ENCODE measurements at regions not wholly inside any gene's neighbourhood (a gene's known extent, or its start where the extent isn't known, plus 50 kb on each side); places are given as distances from the start of the nearest gene placed in this dataset.

DNA sequence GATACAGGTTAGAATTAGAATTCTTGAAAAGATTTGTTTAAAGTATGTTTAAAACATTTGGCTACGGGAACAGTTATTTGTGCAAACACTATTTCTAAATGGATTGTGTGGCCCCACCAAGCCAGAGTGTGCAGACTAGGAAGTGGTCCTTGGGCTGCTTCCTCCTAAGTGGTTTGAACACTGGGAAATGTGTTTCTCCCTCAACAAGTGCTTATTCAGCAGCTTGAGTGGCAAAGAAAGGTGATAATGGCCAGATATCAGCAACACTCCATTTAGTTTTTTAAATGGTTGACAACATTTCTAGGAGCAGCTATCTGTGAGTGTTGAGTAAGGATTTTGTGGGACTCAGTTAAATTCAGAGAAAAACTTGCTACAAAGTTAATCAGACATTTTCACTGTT, 141.4 kb upstream of the LNX1 start:
- H3K36me3 ChIP-seq (ENCODE audit: control insufficient read depth in 1 of 2, insufficient read depth in 2 of 2, low read length in 2 of 2): no peaks in the 10 kb centered on the region
- no peaks in the 10 kb centered on the region for H3K9me3 ChIP-seq (ENCODE audit: control insufficient read depth in 1 of 2, low read length in 2 of 2)
- no peak overlapping the region for H3K9ac ChIP-seq (ENCODE audit: low read depth in 1 of 2, low read length in 2 of 2)
- H3K27ac ChIP-seq (ENCODE audit: low read depth, low read length): no peak overlapping the region
- H3K27me3 ChIP-seq (ENCODE audit: control insufficient read depth in 1 of 2, insufficient read depth in 2 of 2, low read length in 2 of 2): no peaks in the 10 kb centered on the region
- H3K4me3 ChIP-seq (ENCODE audit: low read depth in 1 of 2, low read length in 2 of 2): no peak overlapping the region
- H3K4me1 ChIP-seq (ENCODE audit: control insufficient read depth in 1 of 2, insufficient read depth in 2 of 2, low read length in 2 of 2): no peaks in the 10 kb centered on the region

DNA sequence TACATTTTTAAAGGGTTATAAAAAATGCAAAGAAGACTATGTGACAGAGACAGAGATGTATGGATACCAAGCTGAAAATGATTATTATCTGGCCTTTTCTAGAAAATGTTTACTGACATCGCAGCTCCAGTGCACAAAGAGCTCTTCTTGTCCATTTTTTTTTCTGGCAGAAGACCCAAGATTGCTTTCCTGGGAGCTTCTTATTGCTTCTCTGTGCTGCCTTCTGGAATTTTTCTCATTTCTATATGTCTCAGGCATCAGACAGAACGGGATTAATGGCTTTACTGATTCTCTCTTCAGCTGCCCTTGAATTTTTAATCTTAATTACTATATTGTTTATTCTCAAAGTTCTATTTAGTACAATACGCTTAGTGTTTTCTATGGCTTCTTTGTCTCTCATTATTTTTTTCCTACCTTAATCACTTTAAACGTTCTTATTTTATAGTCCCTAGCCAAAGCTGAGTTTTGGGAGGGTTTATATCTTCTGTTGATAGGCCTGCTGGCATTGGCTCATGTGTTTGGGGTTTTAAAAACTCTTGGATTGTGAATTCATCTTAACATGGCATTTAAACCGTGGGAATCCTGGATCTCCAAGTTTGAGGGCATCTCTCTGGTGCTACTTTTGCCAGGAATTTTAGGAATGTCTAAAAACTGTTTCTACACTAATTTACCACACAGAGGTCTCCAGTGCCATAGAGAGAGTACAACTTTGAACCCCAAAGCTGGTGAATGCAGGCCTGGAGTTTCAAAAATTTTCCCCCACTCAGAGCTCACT, 138.9 kb upstream of the LNX1 start:
- no peak overlapping the region for H3K9ac ChIP-seq (ENCODE audit: low read depth in 1 of 2, low read length in 2 of 2)
- no peak overlapping the region for H3K4me3 ChIP-seq (ENCODE audit: low read depth in 1 of 2, low read length in 2 of 2)
- no peaks in the 10 kb centered on the region for H3K4me1 ChIP-seq (ENCODE audit: control insufficient read depth in 1 of 2, insufficient read depth in 2 of 2, low read length in 2 of 2)
- H3K27me3 ChIP-seq (ENCODE audit: control insufficient read depth in 1 of 2, insufficient read depth in 2 of 2, low read length in 2 of 2): no peaks in the 10 kb centered on the region
- H3K36me3 ChIP-seq (ENCODE audit: control insufficient read depth in 1 of 2, insufficient read depth in 2 of 2, low read length in 2 of 2): no peaks in the 10 kb centered on the region
- H3K9me3 ChIP-seq (ENCODE audit: control insufficient read depth in 1 of 2, low read length in 2 of 2): no peaks in the 10 kb centered on the region
- no peak overlapping the region for H3K27ac ChIP-seq (ENCODE audit: low read depth, low read length)

DNA sequence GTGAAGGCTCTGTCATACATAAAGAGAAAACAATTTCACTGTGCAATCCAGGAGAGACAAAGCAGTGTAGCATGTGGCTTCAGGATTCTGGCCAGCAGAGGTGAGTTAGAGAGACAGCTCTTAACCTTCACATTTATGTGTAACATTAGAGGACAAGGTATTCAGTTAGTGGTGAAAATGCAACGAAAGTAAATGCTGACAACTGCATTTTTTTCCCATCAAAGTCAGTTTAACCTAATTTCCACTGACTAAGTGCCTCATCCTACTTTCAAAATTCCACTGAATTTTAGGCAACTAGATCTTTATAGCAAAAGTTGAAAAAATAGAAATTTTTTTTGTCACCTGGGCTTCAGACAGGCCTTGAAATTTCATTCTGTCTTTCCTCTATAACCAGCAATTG, 130.8 kb upstream of the LNX1 start:
- Histone ChIP-seq H3K9me3 (ENCODE audit: control insufficient read depth in 1 of 2, low read length in 2 of 2) (no peaks in the 10 kb centered on the region), H3K4me1 (ENCODE audit: control insufficient read depth in 1 of 2, insufficient read depth in 2 of 2, low read length in 2 of 2) (no peaks in the 10 kb centered on the region), H3K9ac (ENCODE audit: low read depth in 1 of 2, low read length in 2 of 2) (no peak overlapping the region), H3K27me3 (ENCODE audit: control insufficient read depth in 1 of 2, insufficient read depth in 2 of 2, low read length in 2 of 2) (no peaks in the 10 kb centered on the region), H3K27ac (ENCODE audit: low read depth, low read length) (no peak overlapping the region), H3K4me3 (ENCODE audit: low read depth in 1 of 2, low read length in 2 of 2) (no peak overlapping the region), H3K36me3 (ENCODE audit: control insufficient read depth in 1 of 2, insufficient read depth in 2 of 2, low read length in 2 of 2) (no peaks in the 10 kb centered on the region)

DNA sequence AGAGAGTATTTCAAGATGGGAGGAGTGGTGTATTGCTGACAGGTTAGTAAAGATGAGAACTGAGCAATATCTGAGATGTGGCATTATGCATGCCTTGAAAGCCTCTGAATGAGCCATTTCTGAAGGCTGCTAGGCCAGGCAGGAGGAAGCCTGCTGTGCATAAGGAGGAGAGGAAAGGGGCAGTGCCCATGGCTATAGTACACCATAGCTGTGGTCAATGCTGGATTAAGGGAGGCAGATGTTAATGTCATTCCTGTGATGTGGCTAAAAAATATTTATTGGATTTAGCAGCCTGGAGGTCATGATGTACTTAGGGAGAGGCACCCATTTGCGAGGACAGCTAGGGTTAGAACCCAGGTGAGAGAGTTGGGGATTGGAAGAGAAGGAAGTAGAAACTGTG, 130.0 kb upstream of the LNX1 start:
- no peaks in the 10 kb centered on the region for H3K4me1 ChIP-seq (ENCODE audit: control insufficient read depth in 1 of 2, insufficient read depth in 2 of 2, low read length in 2 of 2)
- no peak overlapping the region for H3K4me3 ChIP-seq (ENCODE audit: low read depth in 1 of 2, low read length in 2 of 2)
- no peak overlapping the region for H3K9ac ChIP-seq (ENCODE audit: low read depth in 1 of 2, low read length in 2 of 2)
- no peaks in the 10 kb centered on the region for H3K9me3 ChIP-seq (ENCODE audit: control insufficient read depth in 1 of 2, low read length in 2 of 2)
- H3K27ac ChIP-seq (ENCODE audit: low read depth, low read length): no peak overlapping the region
- H3K36me3 ChIP-seq (ENCODE audit: control insufficient read depth in 1 of 2, insufficient read depth in 2 of 2, low read length in 2 of 2): no peaks in the 10 kb centered on the region
- H3K27me3 ChIP-seq (ENCODE audit: control insufficient read depth in 1 of 2, insufficient read depth in 2 of 2, low read length in 2 of 2): no peaks in the 10 kb centered on the region

DNA sequence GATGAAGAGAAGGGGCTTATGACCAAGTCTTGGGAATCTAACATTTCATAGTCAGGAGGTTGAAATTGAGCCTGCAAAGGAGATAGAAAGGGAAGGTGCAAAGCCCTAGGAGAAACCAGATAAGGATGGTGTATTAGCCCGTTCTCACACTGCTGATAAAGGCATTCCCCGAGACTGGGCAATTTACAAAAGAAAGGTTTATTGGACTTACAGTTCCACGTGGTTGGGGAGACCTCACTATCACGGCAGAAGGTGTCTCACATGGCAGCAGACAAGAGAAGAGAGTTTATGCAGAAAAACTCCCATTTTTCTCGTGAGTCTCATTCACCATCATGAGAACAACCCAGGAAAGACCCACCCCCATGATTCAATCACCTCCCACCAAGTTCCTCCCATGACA, 129.5 kb upstream of the LNX1 start:
- H3K27me3 ChIP-seq (ENCODE audit: control insufficient read depth in 1 of 2, insufficient read depth in 2 of 2, low read length in 2 of 2): no peaks in the 10 kb centered on the region
- H3K9ac ChIP-seq (ENCODE audit: low read depth in 1 of 2, low read length in 2 of 2): no peak overlapping the region
- no peak overlapping the region for H3K27ac ChIP-seq (ENCODE audit: low read depth, low read length)
- H3K4me1 ChIP-seq (ENCODE audit: control insufficient read depth in 1 of 2, insufficient read depth in 2 of 2, low read length in 2 of 2): no peaks in the 10 kb centered on the region
- no peaks in the 10 kb centered on the region for H3K36me3 ChIP-seq (ENCODE audit: control insufficient read depth in 1 of 2, insufficient read depth in 2 of 2, low read length in 2 of 2)
- no peaks in the 10 kb centered on the region for H3K9me3 ChIP-seq (ENCODE audit: control insufficient read depth in 1 of 2, low read length in 2 of 2)
- H3K4me3 ChIP-seq (ENCODE audit: low read depth in 1 of 2, low read length in 2 of 2): no peak overlapping the region

DNA sequence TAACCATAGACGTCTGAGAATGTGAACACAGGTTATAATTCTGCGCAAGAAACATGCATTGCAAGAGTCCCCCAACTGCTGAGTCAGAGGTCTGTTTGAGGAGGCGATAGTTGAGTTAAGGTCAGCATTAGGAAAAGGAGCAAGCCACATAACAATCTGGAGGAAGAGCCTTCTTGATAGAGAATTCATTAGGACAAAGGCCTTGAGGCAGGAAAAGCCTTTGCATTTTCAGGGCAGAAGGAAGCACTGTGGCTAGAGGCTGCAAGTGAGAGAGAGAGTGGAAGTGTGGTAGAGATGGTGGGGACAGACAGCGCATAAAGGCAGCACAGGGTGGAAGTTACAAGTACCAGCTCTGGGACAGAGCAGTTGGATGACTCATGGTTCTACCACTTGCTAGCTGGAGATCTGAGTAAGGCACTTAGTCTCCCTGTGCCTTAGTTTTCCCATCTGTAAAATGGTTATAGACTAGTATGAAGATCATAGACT, 125.8 kb upstream of the LNX1 start:
- H3K27ac ChIP-seq (ENCODE audit: low read depth, low read length): no peak overlapping the region

DNA sequence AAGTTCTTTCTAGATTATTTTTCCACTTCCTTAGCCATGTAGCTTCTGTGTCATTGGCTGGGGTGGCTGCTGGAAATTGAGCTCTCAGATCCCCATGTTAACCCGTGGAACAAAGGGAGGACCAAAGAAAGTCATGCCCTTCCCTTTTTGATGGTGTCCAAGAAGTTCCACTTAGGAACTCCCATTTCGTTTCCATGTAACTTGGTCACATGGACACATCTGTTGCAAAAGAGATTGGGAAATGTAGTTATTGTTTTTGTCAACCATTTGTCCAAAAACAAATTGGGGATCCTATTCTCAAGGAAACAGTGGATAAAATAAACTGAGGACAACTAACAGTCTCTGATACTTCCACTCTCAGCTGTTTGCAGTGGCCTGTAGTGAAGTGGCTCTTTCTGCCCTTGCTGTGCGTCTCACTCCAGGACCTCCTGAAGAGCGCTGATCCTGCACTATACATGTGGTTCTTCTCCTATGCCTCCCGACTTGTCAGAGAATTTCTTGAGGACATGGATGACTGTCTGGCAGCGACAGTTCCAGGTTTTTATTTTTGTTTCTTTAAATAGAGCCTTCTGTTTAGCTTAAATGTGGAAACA, 125.3 kb upstream of the LNX1 start:
- Histone ChIP-seq H3K4me1 (ENCODE audit: control insufficient read depth in 1 of 2, insufficient read depth in 2 of 2, low read length in 2 of 2) (no peaks in the 10 kb centered on the region), H3K9me3 (ENCODE audit: control insufficient read depth in 1 of 2, low read length in 2 of 2) (no peaks in the 10 kb centered on the region), H3K36me3 (ENCODE audit: control insufficient read depth in 1 of 2, insufficient read depth in 2 of 2, low read length in 2 of 2) (no peaks in the 10 kb centered on the region), H3K27ac (ENCODE audit: low read depth, low read length) (no peak overlapping the region), H3K9ac (ENCODE audit: low read depth in 1 of 2, low read length in 2 of 2) (no peak overlapping the region), H3K27me3 (ENCODE audit: control insufficient read depth in 1 of 2, insufficient read depth in 2 of 2, low read length in 2 of 2) (no peaks in the 10 kb centered on the region), H3K4me3 (ENCODE audit: low read depth in 1 of 2, low read length in 2 of 2) (no peak overlapping the region)

More for the DNA sequence above, 125.8 kb upstream of the LNX1 start:
- no peaks in the 10 kb centered on the region for H3K36me3 ChIP-seq (ENCODE audit: control insufficient read depth in 1 of 2, insufficient read depth in 2 of 2, low read length in 2 of 2)
- no peaks in the 10 kb centered on the region for H3K4me1 ChIP-seq (ENCODE audit: control insufficient read depth in 1 of 2, insufficient read depth in 2 of 2, low read length in 2 of 2)
- H3K9me3 ChIP-seq (ENCODE audit: control insufficient read depth in 1 of 2, low read length in 2 of 2): no peaks in the 10 kb centered on the region
- no peak overlapping the region for H3K9ac ChIP-seq (ENCODE audit: low read depth in 1 of 2, low read length in 2 of 2)
- no peak overlapping the region for H3K4me3 ChIP-seq (ENCODE audit: low read depth in 1 of 2, low read length in 2 of 2)
- no peaks in the 10 kb centered on the region for H3K27me3 ChIP-seq (ENCODE audit: control insufficient read depth in 1 of 2, insufficient read depth in 2 of 2, low read length in 2 of 2)

DNA sequence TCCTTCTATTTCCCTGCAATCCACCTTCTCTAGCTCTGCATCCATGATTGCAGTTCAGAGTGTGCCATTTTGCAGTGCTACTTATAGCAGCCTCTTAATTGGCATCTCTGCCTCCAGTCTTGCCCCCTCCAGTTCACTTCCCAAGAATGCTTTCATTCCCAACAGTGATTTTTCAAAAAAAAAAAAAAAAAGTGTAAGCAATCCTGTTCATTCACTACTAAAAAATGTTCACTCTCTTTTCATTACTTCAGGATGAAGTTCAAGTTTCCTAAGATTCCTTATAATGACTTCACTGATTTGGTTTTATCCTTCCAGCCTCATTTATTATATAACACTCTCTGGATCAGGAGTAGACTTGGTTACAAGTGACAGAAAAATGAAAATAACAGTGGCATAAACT, 124.7 kb upstream of the LNX1 start:
- Histone ChIP-seq H3K4me3 (ENCODE audit: low read depth in 1 of 2, low read length in 2 of 2) (no peak overlapping the region), H3K4me1 (ENCODE audit: control insufficient read depth in 1 of 2, insufficient read depth in 2 of 2, low read length in 2 of 2) (no peaks in the 10 kb centered on the region), H3K9me3 (ENCODE audit: control insufficient read depth in 1 of 2, low read length in 2 of 2) (no peaks in the 10 kb centered on the region), H3K27ac (ENCODE audit: low read depth, low read length) (no peak overlapping the region), H3K36me3 (ENCODE audit: control insufficient read depth in 1 of 2, insufficient read depth in 2 of 2, low read length in 2 of 2) (no peaks in the 10 kb centered on the region), H3K27me3 (ENCODE audit: control insufficient read depth in 1 of 2, insufficient read depth in 2 of 2, low read length in 2 of 2) (no peaks in the 10 kb centered on the region), H3K9ac (ENCODE audit: low read depth in 1 of 2, low read length in 2 of 2) (no peak overlapping the region)

DNA sequence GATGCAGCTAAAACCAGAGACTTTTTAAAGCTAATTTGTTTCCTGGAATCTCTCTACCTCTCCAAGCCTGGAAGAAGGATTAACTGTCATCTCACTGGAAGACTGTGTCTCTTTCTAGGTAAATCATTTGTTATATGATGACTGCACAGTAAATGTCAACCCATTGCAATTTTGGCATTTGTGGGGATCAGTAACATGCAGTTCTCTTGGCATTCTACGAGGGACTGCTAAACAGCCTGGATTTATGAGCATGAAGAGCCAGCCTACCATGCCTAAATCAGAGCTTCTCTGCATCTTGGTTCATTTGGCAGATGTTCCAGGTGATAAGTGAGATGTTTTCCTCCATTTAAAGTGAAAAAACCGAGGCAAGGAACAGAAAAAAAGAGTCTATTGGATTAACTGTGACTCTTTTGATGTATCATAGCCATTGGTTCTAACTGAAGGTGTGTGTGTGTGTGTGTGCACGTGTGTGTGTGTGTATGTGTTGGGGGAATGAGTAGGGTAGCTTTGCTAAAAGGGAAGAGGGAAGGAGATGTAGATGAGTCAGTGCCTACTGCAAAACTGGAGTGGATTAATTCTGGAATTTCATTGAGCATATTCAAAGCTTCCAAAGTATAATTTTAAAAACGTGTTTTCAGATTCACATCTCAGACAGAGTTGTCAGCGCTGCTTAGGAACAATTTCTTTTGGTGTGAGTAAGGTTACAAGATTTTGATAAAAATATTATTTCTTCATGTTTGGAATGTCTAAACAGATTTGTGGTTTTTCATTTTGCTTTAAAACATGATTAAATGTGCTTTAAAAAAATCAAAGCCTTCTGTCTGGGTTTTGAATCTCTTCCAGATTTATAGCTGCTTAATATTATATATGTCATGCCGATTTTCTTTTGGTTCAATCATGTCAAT, 123.2 kb upstream of the LNX1 start:
- H3K36me3 ChIP-seq (ENCODE audit: control insufficient read depth in 1 of 2, insufficient read depth in 2 of 2, low read length in 2 of 2): no peaks in the 10 kb centered on the region
- H3K27ac ChIP-seq (ENCODE audit: low read depth, low read length): no peak overlapping the region
- H3K9me3 ChIP-seq (ENCODE audit: control insufficient read depth in 1 of 2, low read length in 2 of 2): no peaks in the 10 kb centered on the region
- H3K4me3 ChIP-seq (ENCODE audit: low read depth in 1 of 2, low read length in 2 of 2): no peak overlapping the region
- H3K27me3 ChIP-seq (ENCODE audit: control insufficient read depth in 1 of 2, insufficient read depth in 2 of 2, low read length in 2 of 2): no peaks in the 10 kb centered on the region
- no peak overlapping the region for H3K9ac ChIP-seq (ENCODE audit: low read depth in 1 of 2, low read length in 2 of 2)
- H3K4me1 ChIP-seq (ENCODE audit: control insufficient read depth in 1 of 2, insufficient read depth in 2 of 2, low read length in 2 of 2): no peaks in the 10 kb centered on the region

DNA sequence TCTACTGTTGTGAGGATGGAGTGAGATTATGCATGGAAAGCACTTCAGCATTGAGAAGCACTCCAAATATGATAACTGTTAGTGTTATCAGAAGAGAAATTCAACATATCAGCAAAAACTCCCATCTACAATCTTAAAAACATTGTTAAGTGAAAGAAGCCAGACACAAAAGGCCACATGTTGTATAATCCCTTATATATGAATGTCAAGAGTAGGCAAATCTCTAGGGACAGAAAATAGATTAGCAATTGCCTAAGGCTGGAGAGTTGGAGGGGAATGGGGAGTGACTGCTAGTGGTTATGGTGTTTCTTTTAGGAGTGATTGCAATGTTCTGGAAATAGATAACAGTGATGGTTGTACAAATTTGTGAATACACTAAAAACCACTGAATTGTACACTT, 122.5 kb upstream of the LNX1 start:
- no peak overlapping the region for H3K4me3 ChIP-seq (ENCODE audit: low read depth in 1 of 2, low read length in 2 of 2)

More for the DNA sequence above, 122.5 kb upstream of the LNX1 start:
- no peaks in the 10 kb centered on the region for H3K36me3 ChIP-seq (ENCODE audit: control insufficient read depth in 1 of 2, insufficient read depth in 2 of 2, low read length in 2 of 2)
- no peak overlapping the region for H3K27ac ChIP-seq (ENCODE audit: low read depth, low read length)
- H3K9me3 ChIP-seq (ENCODE audit: control insufficient read depth in 1 of 2, low read length in 2 of 2): no peaks in the 10 kb centered on the region
- H3K27me3 ChIP-seq (ENCODE audit: control insufficient read depth in 1 of 2, insufficient read depth in 2 of 2, low read length in 2 of 2): no peaks in the 10 kb centered on the region
- no peaks in the 10 kb centered on the region for H3K4me1 ChIP-seq (ENCODE audit: control insufficient read depth in 1 of 2, insufficient read depth in 2 of 2, low read length in 2 of 2)
- H3K9ac ChIP-seq (ENCODE audit: low read depth in 1 of 2, low read length in 2 of 2): no peak overlapping the region
